Breast epithelium (tissue), 4 donors: ENCODE measurements at regions not wholly inside any gene's neighbourhood (a gene's known extent, or its start where the extent isn't known, plus 50 kb on each side); places are given as distances from the start of the nearest gene placed in this dataset.

Experiments
- DNase-seq, 2 donors: peaks; one replicate each; pipeline ENCODE4 v3.0.0-alpha.2; 2019; ENCODE audit warnings: low spot score in 2 of 2
- H3K27ac ChIP-seq, 2 donors: fragments of 200-600 bp; sonication (generic) in 1 of 2; one replicate each; pipeline ENCODE4 v1.5.1; 2016 to 2019; ENCODE audit warnings: mild to moderate bottlenecking in 1 of 2
- H3K27me3 ChIP-seq, 2 donors: fragments of 200-600 bp; sonication (generic) in 1 of 2; one replicate each; pipeline versions ENCODE4 v1.5.1 to v1.6.0; 2017 to 2019; ENCODE audit warnings: control low read depth in 1 of 2, mild to moderate bottlenecking in 1 of 2
- H3K36me3 ChIP-seq: fragments of 200-600 bp; one replicate; pipeline ENCODE4 v1.5.1; 2019
- H3K4me1 ChIP-seq, 2 donors: fragments of 200-600 bp; sonication (generic); one replicate each; pipeline ENCODE4 v1.5.1; 2016 to 2019; ENCODE audit warnings: control low read depth in 1 of 2
- H3K4me3 ChIP-seq, 3 donors: fragments of 200-600 bp; sonication (generic); 1 replicate in 2 of 3; 2 replicates in 1 of 3; pipeline ENCODE4 v1.5.1; 2016 to 2019; ENCODE audit warnings: mild to moderate bottlenecking in 3 of 3, moderate library complexity in 2 of 3
- H3K9me3 ChIP-seq, 2 donors: fragments of 200-600 bp; sonication (generic) in 1 of 2; one replicate each; pipeline ENCODE4 v1.5.1; 2016 to 2019; ENCODE audit warnings: control low read depth in 1 of 2
- CTCF ChIP-seq, 3 donors: fragments of 450-650 bp; IDR thresholded peaks; one replicate each; pipeline ENCODE4 v1.5.1; 2016 to 2017; ENCODE audit warnings: antibody characterized with exemption in 3 of 3, mild to moderate bottlenecking in 3 of 3, moderate library complexity in 3 of 3
- POLR2A ChIP-seq: fragments of 450-650 bp; IDR thresholded peaks from one replicate; pipeline ENCODE4 v1.6.1; 2016; ENCODE audit warnings: antibody characterized with exemption, mild to moderate bottlenecking, moderate library complexity
- POLR2AphosphoS5 ChIP-seq, 3 donors: sonication (generic); formaldehyde crosslinking; IDR thresholded peaks; one replicate each; pipeline ENCODE4 v1.6.1; 2017; ENCODE audit warnings: antibody characterized with exemption in 3 of 3
- intact Hi-C: fragments of 100-400 bp; cut with DNase I; formaldehyde crosslinking; loops from one replicate; pipeline ENCODE4 v1.15.1; 2023; ENCODE audit warnings: low total_unique reads

GRCh38 chr18:28831476-28831875, 654.5 kb upstream of the CDH2 start:
- Histone ChIP-seq H3K36me3 (no peaks in the 10 kb centered on the region), H3K27me3 (no peaks in the 10 kb centered on the region), H3K9me3 (no peaks in the 10 kb centered on the region), H3K27ac (no peak overlapping the region), H3K4me1 (no peaks in the 10 kb centered on the region), H3K4me3 (no peak overlapping the region)
- intact Hi-C loops, result no loop called here
- DNase-seq, result no peak
- TF ChIP-seq POLR2AphosphoS5 (IDR thresholded peaks at IDR 0.05) (no peak), CTCF (IDR thresholded peaks at IDR 0.05) (no peak), POLR2A (no peak)

GRCh38 chr18:28826107-28826506, 649.2 kb upstream of the CDH2 start:
- Histone ChIP-seq H3K36me3 (no peaks in the 10 kb centered on the region), H3K27me3 (no peaks in the 10 kb centered on the region), H3K4me1 (no peaks in the 10 kb centered on the region), H3K9me3 (no peaks in the 10 kb centered on the region), H3K4me3 (no peak overlapping the region), H3K27ac (no peak overlapping the region)
- intact Hi-C loops, result loop anchor here (5.0 kb wide), 1 partner anchor 196 kb away; no protein-coding TSS in a partner anchor
- DNase-seq, result no peak
- TF ChIP-seq CTCF (IDR thresholded peaks at IDR 0.05) (no peak), POLR2AphosphoS5 (IDR thresholded peaks at IDR 0.05) (no peak), POLR2A (no peak)

- Histone ChIP-seq H3K4me1 (no peaks in the 10 kb centered on the region), H3K27me3 (no peaks in the 10 kb centered on the region), H3K36me3 (no peaks in the 10 kb centered on the region), H3K27ac (no peak overlapping the region), H3K4me3 (no peak overlapping the region), H3K9me3 (no peaks in the 10 kb centered on the region)
- TF ChIP-seq CTCF (IDR thresholded peaks at IDR 0.05), result no peak
- no peak for TF ChIP-seq POLR2A
- TF ChIP-seq POLR2AphosphoS5 (IDR thresholded peaks at IDR 0.05), result no peak
- intact Hi-C loops, result no loop called here
- no peak for DNase-seq
These were observed 647.2 kb upstream of the CDH2 start for GRCh38 chr18:28824183-28824574.

- no peaks in the 10 kb centered on the region for H3K27me3 ChIP-seq
- no peaks in the 10 kb centered on the region for H3K4me1 ChIP-seq
- no peak overlapping the region for H3K27ac ChIP-seq
- H3K9me3 ChIP-seq, result no peaks in the 10 kb centered on the region
- H3K4me3 ChIP-seq, result no peak overlapping the region
- DNase-seq, result no peak
- no peaks in the 10 kb centered on the region for H3K36me3 ChIP-seq
- intact Hi-C loops, result no loop called here
- TF ChIP-seq POLR2A, result no peak
- TF ChIP-seq CTCF (IDR thresholded peaks at IDR 0.05), result no peak
- TF ChIP-seq POLR2AphosphoS5 (IDR thresholded peaks at IDR 0.05), result no peak
These were observed 646.7 kb upstream of the CDH2 start for GRCh38 chr18:28823506-28824182.

- intact Hi-C loops, result no loop called here
- no peaks in the 10 kb centered on the region for H3K9me3 ChIP-seq
- TF ChIP-seq POLR2A (no peak), CTCF (IDR thresholded peaks at IDR 0.05) (no peak), POLR2AphosphoS5 (IDR thresholded peaks at IDR 0.05) (no peak)
- H3K36me3 ChIP-seq, result no peaks in the 10 kb centered on the region
- no peak overlapping the region for H3K27ac ChIP-seq
- H3K4me3 ChIP-seq, result no peak overlapping the region
- H3K4me1 ChIP-seq, result no peaks in the 10 kb centered on the region
- H3K27me3 ChIP-seq, result no peaks in the 10 kb centered on the region
- DNase-seq, result no peak
These were observed 643.4 kb upstream of the CDH2 start for GRCh38 chr18:28820353-28820752.
